Lower lobe of right lung (tissue), 2 donors: ENCODE measurements at regions not wholly inside any gene's neighbourhood (a gene's known extent, or its start where the extent isn't known, plus 50 kb on each side); places are given as distances from the start of the nearest gene placed in this dataset.

ENCODE experiments used
- ATAC-seq, 2 donors: fragments of 200-7000 bp; cut with Tn5 transposase; one replicate each; pipeline ENCODE4 v1.9.1; 2020 to 2022; ENCODE audit warnings: mild to moderate bottlenecking in 2 of 2, moderate library complexity in 2 of 2
- DNase-seq: peaks from one replicate; pipeline ENCODE4 v3.0.0-alpha.2; 2020
- H3K27ac ChIP-seq: fragments of 200-600 bp; one replicate; pipeline ENCODE4 v1.8.0; 2022
- H3K27me3 ChIP-seq: fragments of 200-600 bp; one replicate; pipeline ENCODE4 v1.8.0; 2022; ENCODE audit warnings: low read depth
- H3K36me3 ChIP-seq: fragments of 200-600 bp; one replicate; pipeline ENCODE4 v1.8.0; 2022; ENCODE audit warnings: mild to moderate bottlenecking
- H3K4me1 ChIP-seq: fragments of 200-600 bp; one replicate; pipeline ENCODE4 v1.8.0; 2022
- H3K4me3 ChIP-seq: fragments of 200-600 bp; one replicate; pipeline ENCODE4 v1.8.0; 2022; ENCODE audit warnings: mild to moderate bottlenecking
- H3K9me3 ChIP-seq: fragments of 200-600 bp; one replicate; pipeline ENCODE4 v1.8.0; 2022
- intact Hi-C: fragments of 100-400 bp; cut with DNase I; formaldehyde crosslinking; loops from one replicate; pipeline ENCODE4 v1.11.0; 2022
- TF ChIP-seq, protein P1 (sequence below): fragments of 200-600 bp; IDR thresholded peaks from one replicate; pipeline ENCODE4 v1.8.0; 2022; ENCODE audit warnings: antibody characterized with exemption, mild to moderate bottlenecking
- donor health status: DM: no; HTN: yes; CAD: no; lungs with severe emphysema.

DNA sequence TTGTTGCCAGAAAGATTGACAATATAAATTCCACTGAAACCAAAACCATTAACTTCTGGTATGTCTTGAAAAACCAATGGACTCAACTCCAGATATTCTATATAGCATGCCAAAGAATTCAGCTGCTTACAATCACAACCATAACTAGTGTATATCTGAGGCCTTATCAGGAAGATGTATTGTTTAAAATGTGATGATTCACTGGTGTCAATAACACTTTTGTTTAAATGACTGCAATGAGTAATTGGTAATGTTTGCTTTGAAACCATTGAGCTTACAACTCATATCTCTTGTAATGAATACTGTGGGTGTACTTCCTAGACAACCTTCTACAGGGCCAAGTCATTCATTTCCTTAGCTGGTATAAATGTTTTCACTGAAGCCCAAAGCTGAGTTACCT is 727.9 kb upstream of the KCND2 start:
- no peaks in the 10 kb centered on the region for H3K36me3 ChIP-seq
- no peak overlapping the region for H3K27ac ChIP-seq
- H3K9me3 ChIP-seq, result no peaks in the 10 kb centered on the region
- DNase-seq, result no peak
- intact Hi-C loops, result no loop called here
- no peak overlapping the region for H3K4me3 ChIP-seq
- TF ChIP-seq, protein P1, sequence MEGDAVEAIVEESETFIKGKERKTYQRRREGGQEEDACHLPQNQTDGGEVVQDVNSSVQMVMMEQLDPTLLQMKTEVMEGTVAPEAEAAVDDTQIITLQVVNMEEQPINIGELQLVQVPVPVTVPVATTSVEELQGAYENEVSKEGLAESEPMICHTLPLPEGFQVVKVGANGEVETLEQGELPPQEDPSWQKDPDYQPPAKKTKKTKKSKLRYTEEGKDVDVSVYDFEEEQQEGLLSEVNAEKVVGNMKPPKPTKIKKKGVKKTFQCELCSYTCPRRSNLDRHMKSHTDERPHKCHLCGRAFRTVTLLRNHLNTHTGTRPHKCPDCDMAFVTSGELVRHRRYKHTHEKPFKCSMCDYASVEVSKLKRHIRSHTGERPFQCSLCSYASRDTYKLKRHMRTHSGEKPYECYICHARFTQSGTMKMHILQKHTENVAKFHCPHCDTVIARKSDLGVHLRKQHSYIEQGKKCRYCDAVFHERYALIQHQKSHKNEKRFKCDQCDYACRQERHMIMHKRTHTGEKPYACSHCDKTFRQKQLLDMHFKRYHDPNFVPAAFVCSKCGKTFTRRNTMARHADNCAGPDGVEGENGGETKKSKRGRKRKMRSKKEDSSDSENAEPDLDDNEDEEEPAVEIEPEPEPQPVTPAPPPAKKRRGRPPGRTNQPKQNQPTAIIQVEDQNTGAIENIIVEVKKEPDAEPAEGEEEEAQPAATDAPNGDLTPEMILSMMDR, result no peak
- no peaks in the 10 kb centered on the region for H3K4me1 ChIP-seq
- ATAC-seq, result no peak
- no peaks in the 10 kb centered on the region for H3K27me3 ChIP-seq

DNA sequence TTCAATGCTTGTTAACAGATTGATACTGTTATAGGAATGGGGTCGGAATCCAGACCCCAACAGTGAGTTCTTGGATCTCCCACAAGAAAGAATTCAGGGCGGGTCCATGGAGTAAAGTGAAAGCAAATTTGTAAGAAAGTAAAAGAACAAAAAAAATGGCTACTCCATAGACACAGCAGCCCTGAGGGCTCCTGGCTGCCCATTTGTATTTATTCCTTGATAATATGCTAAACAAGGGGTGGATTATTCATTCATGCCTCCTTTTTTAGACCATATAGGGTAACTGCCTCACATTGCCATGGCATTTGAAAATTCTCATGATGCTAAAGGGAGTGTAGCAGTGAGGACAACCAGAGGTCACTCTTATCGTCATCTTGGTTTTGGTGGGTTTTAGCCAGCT is 717.2 kb upstream of the KCND2 start:
- no peak overlapping the region for H3K4me3 ChIP-seq
- H3K27ac ChIP-seq, result no peak overlapping the region
- no peaks in the 10 kb centered on the region for H3K36me3 ChIP-seq
- no peaks in the 10 kb centered on the region for H3K4me1 ChIP-seq
- no peak for ATAC-seq
- DNase-seq, result no peak
- no peaks in the 10 kb centered on the region for H3K9me3 ChIP-seq
- intact Hi-C loops, result no loop called here
- H3K27me3 ChIP-seq, result no peaks in the 10 kb centered on the region
- TF ChIP-seq, protein P1, result no peak

DNA sequence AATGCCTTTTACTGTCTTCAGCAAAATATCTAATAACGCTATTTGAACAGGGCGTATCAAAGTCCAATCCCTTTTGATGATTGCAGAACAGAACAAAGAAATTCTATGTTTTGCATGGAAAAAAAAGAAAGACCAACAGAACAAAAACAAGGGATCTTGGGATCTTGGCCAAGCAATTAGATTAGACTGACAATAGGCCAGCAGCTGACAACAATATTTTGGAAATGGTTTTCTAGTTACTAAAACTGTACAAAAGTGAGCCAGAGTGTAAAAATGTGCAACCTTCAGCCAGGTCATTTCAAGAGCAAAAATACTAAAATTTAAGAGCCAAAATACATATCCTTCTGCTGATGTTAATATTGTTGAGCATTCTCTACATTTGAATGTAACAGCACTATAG is 716.5 kb upstream of the KCND2 start:
- H3K36me3 ChIP-seq, result no peaks in the 10 kb centered on the region
- TF ChIP-seq, protein P1, result no peak
- DNase-seq, result no peak
- ATAC-seq, result no peak
- intact Hi-C loops, result no loop called here
- no peaks in the 10 kb centered on the region for H3K27me3 ChIP-seq
- H3K4me1 ChIP-seq, result no peaks in the 10 kb centered on the region
- H3K4me3 ChIP-seq, result no peak overlapping the region
- no peak overlapping the region for H3K27ac ChIP-seq
- no peaks in the 10 kb centered on the region for H3K9me3 ChIP-seq

DNA sequence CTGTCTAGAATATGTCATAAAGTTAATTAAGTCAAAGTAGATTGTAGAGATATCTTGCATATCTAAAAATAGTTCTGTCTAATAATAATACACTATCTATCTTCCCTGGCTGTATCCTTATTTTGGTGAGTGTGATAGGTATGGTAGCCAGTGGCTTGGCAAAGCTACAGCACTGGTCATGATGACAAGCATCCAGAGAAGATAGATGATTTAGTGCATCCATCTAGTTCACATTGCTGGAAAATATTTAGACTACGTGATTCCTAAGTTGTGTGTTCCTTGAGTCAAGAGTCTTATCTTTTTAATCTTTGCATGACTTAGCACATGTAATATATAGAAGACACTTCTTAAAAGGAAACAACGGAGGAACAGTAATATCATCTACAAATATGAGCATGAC is 711.2 kb upstream of the KCND2 start:
- H3K4me1 ChIP-seq, result no peaks in the 10 kb centered on the region
- no peak overlapping the region for H3K4me3 ChIP-seq
- ATAC-seq, result no peak
- intact Hi-C loops, result no loop called here
- TF ChIP-seq, protein P1, result no peak
- no peaks in the 10 kb centered on the region for H3K36me3 ChIP-seq
- no peak overlapping the region for H3K27ac ChIP-seq
- DNase-seq, result no peak
- no peaks in the 10 kb centered on the region for H3K27me3 ChIP-seq
- H3K9me3 ChIP-seq, result no peaks in the 10 kb centered on the region

DNA sequence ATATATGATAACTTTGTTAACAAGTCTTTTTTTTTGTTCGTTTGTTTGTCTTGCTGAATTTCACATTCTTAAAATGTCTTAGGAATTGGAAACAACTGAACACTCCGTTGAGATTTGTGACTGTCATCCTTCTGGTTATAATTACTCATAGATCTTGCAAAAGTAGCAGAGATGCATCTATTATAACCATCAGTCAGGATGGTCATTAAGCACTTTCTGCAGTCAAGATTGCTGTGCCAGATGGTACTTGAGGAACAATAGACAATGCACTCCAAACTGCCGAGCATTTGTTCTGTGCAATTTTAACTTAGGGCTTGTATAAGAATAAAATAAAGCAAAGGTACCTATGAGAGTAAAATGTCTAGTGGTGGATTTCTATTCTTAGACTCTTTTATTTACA is 710.1 kb upstream of the KCND2 start:
- intact Hi-C loops, result no loop called here
- no peaks in the 10 kb centered on the region for H3K27me3 ChIP-seq
- no peak overlapping the region for H3K27ac ChIP-seq
- no peaks in the 10 kb centered on the region for H3K4me1 ChIP-seq
- ATAC-seq (no peak), DNase-seq (no peak)
- TF ChIP-seq, protein P1, result no peak
- H3K36me3 ChIP-seq, result no peaks in the 10 kb centered on the region
- no peak overlapping the region for H3K4me3 ChIP-seq
- no peaks in the 10 kb centered on the region for H3K9me3 ChIP-seq

DNA sequence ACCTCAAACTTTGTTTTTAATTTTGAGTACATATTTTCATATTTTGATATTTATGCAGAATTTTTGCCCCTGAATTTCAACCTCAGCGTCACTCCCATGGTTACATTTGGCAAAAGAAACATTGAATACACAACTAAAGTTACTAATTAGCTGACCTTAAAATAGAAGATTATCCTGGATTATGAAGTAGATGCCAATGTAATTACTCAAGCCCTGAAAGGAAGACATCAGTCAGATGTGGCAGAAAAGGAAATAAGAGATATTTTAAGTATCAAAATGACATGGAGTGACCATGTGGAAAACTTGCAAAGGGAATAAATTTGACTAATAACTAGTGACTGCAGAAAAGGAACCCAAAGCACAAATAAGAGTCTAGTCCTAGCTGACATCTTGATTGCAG is 701.3 kb upstream of the KCND2 start:
- Histone ChIP-seq H3K4me3 (no peak overlapping the region), H3K27me3 (no peaks in the 10 kb centered on the region), H3K27ac (no peak overlapping the region), H3K4me1 (no peaks in the 10 kb centered on the region), H3K9me3 (no peaks in the 10 kb centered on the region), H3K36me3 (no peaks in the 10 kb centered on the region)
- TF ChIP-seq, protein P1, result no peak
- intact Hi-C loops, result no loop called here
- ATAC-seq, result no peak
- no peak for DNase-seq
